Stimulated activated CD4-positive, alpha-beta T cell treated with anti-CD3 and anti-CD28 coated beads, TNF-alpha, amount 100 ng/mL, for 24 hours (primary cell): ENCODE measurements at regions not wholly inside any gene's neighbourhood (a gene's known extent, or its start where the extent isn't known, plus 50 kb on each side); places are given as distances from the start of the nearest gene placed in this dataset.
"Not testable (repeated sequence)": the region's sequence is repeated elsewhere in the genome, so short reads cannot be mapped to it uniquely, and the experiment has no call there.

Source experiments
- DNase-seq, 3 experiments: peaks; one replicate each; pipeline ENCODE4 v3.0.0-alpha.2; 2020; ENCODE audit warnings: low read depth in 3 of 3

DNA sequence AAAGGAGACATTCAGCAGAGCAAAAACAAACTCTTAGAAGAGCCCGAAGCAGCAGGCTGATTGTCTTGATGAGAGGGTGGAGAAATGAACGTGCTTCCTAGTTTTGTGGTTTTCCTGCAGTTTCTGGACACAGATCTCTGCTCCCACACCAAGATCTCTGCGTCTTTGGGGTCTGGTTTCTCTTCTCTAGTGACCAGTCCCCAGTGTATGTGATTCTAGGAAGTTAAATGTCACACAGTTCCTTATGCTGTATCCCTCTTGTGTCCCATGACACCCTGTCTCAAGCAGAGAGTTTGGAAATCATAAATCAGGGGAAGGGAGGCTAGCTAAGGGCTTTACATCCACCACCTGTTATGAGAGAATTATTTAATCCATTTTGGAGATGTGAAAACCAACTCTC is 55.4 kb upstream of the KLF14 start:
- DNase-seq, result no peak

- no peak for DNase-seq
Measured at GRCh38 chr7:130791746-130792145, 57.7 kb upstream of the KLF14 start.

DNA sequence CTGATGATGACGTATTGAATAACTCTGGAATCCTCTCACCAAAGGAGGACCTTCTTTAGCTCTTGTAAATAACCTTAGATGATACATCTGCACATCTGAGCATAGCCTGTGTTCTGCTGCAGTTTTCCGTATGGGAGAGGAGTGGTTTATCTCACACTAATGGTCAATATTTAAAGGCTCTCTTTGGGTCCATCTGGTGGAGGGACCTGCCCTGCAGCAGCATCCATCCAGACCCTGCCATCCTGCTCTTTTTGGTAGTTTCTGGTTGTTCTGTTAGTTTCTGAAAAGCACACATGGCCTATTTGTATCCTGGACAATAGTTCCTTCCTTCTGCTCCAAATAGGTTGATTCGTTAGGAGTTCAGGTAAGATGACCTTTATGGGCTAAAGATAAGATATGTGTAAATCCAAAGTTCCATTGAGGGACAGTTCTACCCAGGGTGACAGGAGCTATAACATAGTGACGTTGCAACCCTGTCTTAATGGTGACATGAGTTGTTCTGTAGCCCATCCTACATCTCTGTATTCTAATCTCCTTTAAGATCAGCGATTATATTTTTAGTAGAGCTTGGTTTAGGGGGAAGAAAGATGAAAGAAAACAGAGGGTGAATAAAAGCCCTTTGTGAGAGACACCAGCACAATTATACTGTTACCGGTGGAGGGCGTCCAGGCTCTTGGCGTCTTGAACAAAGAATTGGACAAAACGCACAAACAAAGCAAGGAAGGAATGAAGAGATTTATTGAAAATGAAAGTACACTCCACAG is 60.0 kb upstream of the KLF14 start:
- no peak for DNase-seq

GRCh38 chr7:130794619-130794922 is 60.6 kb upstream of the KLF14 start:
- DNase-seq, result no peak

DNA sequence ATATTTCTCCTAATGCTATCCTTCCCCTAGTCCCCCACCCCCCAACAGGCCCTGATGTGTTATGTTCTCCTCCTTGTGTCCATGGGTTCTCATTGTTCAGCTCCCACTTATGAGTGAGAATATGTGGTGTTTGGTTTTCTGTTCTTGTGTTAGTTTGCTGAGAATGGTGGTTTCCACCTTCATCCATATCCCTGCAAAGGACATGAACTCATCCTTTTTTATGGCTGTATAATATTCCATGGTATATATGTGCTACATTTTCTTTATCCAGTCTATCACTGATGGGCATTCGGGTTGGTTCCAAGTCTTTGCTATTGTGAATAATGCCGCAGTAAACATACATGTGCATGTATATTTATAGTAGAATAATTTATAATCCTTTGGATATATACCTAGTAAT is 62.4 kb upstream of the KLF14 start:
- not testable (repeated sequence) for DNase-seq

DNA sequence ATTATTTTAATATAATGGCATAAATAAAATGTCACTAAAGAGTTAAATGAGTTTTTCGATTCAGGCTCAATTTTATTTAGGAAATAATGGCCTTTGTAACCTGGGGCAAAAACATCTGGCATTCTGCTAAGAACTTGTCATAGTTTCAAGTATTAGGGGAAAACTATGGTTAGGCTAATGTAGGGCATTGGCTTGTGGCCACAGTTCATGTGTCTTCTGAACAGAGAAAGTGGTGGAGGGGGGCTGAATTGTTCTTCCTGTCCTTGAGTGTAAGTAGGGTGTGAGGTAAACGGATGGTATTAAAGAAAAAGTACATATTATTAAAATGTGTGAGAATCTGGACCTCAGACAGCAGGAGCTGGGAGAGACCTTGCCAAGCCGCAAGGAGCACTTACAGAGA is 69.1 kb upstream of the KLF14 start:
- no peak for DNase-seq

GRCh38 chr7:130804220-130804619 is 70.2 kb upstream of the KLF14 start:
- no peak for DNase-seq

- not testable (repeated sequence) for DNase-seq
Measured at GRCh38 chr7:130812819-130813218, 78.8 kb upstream of the KLF14 start.

GRCh38 chr7:130814778-130815335 is 80.8 kb upstream of the KLF14 start:
- DNase-seq, result no peak

- DNase-seq, result no peak
Measured at GRCh38 chr7:130818056-130818455, 84.0 kb upstream of the KLF14 start.

DNA sequence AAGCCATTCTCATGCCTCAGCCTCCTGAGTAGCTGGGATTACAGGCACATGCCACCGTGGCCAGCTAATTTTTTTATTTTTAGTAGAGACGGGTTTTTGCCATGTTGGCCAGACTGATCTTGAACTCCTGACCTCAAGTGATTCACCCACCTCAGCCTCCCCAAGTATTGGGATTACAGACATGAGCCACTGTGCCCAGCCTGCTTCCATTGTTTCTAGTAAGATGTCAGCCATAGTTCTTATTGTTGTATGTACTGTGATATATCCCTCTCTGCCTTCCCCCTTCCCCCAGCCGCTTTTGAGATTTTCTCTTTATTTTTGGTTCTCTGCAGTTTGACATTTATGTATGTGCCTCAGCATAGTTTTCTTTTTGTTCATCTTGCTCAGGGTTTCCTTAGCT is 87.9 kb upstream of the KLF14 start:
- DNase-seq, result no peak

GRCh38 chr7:130822642-130823041 is 88.6 kb upstream of the KLF14 start:
- no peak for DNase-seq

- no peak for DNase-seq
Measured at GRCh38 chr7:130823060-130823459, 89.1 kb upstream of the KLF14 start.

- DNase-seq, result no peak
Measured at GRCh38 chr7:130825819-130826218, 91.8 kb upstream of the KLF14 start.

- DNase-seq, result no peak
Measured at GRCh38 chr7:130829415-130829814, 95.4 kb upstream of the KLF14 start.

DNA sequence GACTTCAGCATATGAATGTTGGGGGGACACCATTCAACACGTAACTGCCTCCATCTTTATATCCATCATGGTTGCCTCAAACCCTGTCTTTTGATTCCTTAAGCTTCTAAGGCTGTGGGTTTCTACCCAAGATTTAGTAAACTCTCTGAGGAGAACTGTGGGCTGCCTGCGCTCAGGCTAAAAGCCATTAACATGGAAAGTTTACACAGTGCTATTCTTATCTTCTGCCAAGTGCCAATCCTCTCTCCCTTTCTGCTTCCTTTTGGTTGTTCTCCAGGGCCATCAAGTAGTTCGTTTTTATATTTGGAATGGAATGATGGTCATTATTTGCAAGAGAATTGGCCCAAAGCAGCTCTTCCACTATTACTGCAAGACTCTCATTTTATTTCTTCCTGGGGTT is 97.3 kb upstream of the KLF14 start:
- DNase-seq, result no peak

GRCh38 chr7:130831817-130832481 is 97.9 kb upstream of the KLF14 start:
- no peak for DNase-seq

DNA sequence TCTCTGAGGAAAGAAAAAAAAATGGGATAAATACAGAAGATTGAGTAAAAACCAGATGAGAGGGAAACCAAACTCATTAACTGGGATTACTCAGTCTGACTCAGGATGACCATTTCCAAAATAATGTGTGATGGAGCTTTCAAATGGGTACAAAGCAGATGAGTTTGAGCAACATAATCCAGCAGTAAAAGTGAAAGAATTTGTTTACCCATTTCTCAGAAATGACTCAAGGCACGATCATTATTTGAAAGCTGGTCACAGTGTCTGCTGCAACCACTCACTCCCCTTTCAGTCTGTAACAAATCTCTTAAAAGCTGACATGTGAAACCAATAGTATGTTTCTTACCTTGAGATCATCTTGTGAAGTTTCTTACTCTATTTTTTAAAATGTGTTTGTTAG is 104.7 kb upstream of the KLF14 start:
- no peak for DNase-seq

DNA sequence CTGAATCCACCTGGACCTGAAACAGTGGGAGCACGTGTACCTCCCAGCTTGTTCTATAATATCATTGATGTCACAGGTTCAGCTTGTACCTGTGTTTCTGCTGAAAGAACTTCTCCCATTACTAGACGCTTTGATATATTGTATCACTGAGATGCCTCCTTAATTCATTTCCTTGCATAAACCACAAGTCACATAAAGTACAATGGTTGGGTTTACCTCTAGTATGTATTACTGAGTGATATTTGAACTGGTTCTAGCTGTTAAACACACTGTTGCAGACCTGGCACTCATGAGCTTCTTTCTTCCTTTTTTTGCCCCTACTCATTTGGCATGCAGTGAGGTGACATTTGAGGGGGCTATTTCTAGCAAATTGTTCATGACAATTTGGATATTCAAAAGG is 106.6 kb upstream of the KLF14 start:
- DNase-seq, result no peak

GRCh38 chr7:130841416-130841815 is 107.4 kb upstream of the KLF14 start:
- no peak for DNase-seq

DNA sequence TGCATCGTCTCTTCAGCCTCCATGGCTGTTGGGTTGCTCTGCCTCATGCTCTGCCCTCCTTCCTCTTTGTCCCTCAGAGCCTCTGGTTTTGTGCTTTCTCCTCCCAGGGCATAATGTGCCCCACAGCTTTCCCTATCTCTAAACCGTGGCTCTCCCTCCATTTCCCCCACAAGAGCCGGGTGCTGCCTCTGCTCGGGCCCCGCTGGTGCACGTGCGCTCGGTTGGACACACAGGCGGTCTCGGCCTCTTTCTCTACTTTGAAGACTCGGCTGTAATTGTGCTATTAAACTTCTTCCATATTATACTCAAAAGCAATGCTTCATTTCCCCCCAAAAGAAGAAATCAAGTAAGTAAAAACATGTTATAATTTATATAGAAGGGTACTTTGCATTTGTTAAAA is 109.7 kb upstream of the KLF14 start:
- DNase-seq, result no peak

DNA sequence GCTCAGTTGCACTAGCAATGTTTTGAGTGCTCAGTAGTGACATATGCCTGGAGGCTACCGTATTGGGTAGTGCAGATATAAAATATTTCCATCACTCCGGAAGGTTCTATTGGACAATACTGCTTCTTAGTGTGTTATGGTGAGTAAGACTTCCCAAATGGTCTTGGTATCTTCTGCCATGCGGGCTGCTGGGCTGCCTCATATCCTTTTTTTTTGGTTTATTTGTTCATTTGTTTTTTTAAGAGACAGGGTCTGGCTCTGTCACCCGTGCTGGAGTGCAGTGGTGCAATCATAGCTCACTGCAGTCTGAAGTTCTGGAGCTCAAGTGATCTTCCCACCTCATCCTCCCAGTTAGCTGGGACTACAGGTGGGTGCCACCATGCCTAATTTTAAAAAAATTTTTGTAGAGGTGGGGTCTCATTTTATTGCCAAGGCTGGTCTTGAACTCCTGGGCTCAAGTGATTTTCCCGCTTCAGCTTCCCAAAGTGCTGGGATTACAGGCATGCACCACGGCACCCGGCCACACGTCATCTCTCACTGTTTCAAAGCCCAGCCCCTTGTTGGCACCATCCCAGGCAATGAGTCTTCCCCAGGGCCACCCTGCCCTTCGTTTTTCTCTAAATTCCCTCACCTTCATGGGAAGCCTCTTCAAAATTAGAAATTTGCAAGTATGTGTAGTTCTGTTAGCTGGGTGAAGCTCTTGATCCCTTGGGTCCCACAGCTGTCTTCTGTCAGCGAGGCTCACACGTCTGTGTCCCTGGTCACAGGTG is 111.0 kb upstream of the KLF14 start:
- DNase-seq, result no peak
